Head of caudate nucleus (tissue), 42 donors: ENCODE measurements at regions not wholly inside any gene's neighbourhood (a gene's known extent, or its start where the extent isn't known, plus 50 kb on each side); places are given as distances from the start of the nearest gene placed in this dataset.
A peak's percentile ranks its signal among the peaks of the same experiment; 100 is the strongest.
"Not testable (repeated sequence)": the region's sequence is repeated elsewhere in the genome, so short reads cannot be mapped to it uniquely, and the experiment has no call there.

ENCODE experiments used
- DNase-seq, 42 donors: peaks; one replicate each; pipeline versions ENCODE4 v3.0.0 to v3.0.0-alpha.2; 2020 to 2021; ENCODE audit warnings: mixed read lengths in 7 of 42
- intact Hi-C: fragments of 100-400 bp; cut with DNase I; formaldehyde crosslinking; loops from one replicate; pipeline ENCODE4 v1.15.0; 2022

- intact Hi-C loops: no loop called here
These were observed 284.9 kb upstream of the PUDP start for GRCh38 chrX:7432901-7433300.

DNA sequence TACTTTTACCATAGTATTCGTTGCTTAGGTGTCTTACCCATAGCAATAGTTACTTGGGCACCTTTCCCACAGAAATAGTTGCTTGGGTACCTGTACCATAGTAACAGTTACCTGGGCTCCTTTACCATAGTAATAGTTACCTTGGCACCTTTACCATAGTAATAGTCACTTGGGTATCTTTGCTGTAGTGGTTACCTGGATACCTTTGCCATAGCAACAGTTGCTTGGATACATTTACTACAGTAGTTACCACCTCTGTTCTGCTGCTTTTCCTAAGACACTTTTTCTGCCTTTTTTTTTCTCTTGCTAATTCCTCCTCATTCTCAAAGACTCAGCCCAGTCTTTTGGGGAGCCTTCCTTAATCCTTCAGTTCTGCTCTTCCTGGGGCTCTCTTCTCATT is 272.8 kb upstream of the PUDP start:
- intact Hi-C loops: no loop called here
- DNase-seq: peak in 10 of 42 donors; percentile 1 to 66 (median 18)

More at GRCh38 chrX:7432901-7433300, 284.9 kb upstream of the PUDP start:
- no peak for DNase-seq

DNA sequence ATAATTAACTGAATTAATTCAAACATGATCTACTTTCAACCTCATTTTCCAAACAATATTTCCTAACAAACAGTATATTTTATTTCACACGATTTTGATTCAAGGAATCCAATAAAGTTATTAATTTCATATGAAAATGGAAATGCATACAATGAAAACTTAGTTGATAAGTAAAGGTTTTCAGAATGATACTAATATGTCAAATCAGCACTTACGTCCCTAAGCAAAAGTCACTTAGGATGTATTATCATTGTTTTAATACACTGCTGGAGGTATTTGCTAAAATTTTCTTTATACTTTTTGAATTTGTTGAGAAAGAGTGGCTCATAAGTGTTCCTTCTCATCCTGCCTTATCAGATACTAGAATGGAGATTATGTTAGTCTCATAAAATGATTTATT is 266.8 kb upstream of the PUDP start:
- DNase-seq: no peak
- intact Hi-C loops: no loop called here

DNA sequence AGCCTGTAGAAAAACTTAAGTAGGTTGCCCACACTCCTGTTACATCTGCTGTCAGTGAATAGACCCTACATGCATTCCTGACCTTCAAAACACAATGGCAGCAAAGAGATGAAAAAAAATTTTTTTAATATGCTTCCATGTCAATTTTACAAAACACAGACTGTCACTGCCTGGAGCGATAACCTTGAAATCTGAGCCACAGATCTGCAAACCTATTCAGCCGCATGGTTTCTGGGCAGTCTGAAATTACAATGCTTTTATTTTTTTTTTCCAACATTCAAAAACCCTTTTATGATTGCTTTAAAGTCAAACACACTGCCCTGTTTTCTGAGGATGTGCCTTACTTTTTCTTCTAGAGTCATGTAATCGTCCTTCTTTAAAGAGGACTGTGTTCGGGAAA is 264.9 kb upstream of the PUDP start:
- intact Hi-C loops: no loop called here
- DNase-seq: no peak

DNA sequence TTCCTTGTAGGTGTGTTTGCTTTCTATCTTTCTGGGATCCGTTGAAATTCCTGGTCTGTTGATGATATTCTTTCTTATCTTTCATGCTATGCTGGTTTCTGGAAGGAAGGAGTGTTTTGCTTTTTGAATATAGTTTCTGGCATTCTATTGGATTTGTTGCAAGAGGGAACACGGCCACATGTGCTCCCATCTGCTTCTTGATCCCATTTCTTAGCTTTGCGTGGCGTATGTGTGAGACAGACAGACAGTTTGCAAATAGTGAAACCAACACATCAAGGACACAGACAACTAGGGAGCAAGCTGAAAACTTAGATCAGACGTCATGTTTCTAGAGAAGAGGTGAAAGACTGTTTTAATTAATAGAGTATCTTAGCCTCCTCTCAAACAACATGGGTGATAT is 261.9 kb upstream of the PUDP start:
- no peak for DNase-seq
- intact Hi-C loops: no loop called here

DNA sequence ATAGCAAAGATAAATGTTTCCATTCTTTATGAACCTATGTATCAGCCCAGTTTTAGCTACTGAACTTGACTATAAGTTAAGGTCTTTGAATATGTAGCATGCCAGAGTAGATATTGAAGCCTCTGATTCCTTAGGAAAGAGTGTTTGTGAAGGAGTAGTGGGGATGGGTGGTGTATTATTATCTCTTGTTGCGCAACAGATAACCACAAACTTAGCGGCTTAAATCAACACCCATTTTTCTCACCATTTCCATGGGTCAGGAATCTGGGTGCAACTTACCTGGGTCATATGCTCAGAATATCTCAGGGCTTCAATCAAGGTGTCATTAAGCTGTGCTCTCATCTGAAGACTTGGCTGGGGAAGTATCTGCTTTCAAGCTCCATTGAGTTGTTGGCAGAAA is 251.4 kb upstream of the PUDP start:
- intact Hi-C loops: no loop called here
- DNase-seq: no peak

- DNase-seq: no peak
- intact Hi-C loops: no loop called here
These were observed 242.5 kb upstream of the PUDP start for GRCh38 chrX:7390441-7390840.

DNA sequence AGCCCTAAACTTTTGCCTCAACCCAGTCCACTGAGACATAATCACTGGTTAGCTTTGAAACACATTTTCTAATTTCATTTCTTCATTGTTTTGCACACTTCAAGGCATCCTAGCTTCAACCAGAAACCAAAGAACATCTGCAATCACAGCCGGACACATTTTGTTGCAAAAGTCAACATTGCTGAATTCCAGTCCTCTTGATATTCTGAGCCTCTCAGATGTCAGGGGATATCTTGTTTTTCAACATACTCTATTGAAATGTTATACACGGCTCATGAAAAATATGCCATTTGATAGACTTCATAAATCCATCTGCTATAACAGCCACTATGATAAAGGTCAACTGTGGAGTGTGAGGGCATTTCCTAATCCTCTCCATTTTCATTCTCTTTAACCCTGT is 241.6 kb upstream of the PUDP start:
- no peak for DNase-seq
- intact Hi-C loops: no loop called here

DNA sequence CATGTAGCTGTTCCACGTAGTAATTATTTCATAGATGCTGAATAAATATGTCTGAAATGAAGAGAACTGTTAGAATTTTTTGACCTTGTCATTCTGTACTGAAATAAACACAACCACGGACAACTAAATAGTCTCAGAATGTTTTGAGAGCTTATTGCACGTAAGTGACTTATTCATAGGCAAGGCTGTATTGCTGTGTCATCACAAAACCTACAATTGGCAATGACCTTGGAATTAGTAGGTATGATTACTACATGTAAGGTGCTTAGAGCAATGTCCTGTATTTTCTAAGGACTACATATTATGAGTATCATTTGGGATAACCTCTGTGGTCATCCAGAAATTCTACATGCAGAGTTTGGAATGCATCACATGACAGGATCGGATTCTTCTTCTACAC is 237.2 kb upstream of the PUDP start:
- intact Hi-C loops: no loop called here
- DNase-seq: no peak

GRCh38 chrX:7378406-7378805 is 230.5 kb upstream of the PUDP start:
- intact Hi-C loops: no loop called here
- no peak for DNase-seq

- intact Hi-C loops: no loop called here
- no peak for DNase-seq
These were observed 225.0 kb upstream of the PUDP start for GRCh38 chrX:7372825-7373525.

DNA sequence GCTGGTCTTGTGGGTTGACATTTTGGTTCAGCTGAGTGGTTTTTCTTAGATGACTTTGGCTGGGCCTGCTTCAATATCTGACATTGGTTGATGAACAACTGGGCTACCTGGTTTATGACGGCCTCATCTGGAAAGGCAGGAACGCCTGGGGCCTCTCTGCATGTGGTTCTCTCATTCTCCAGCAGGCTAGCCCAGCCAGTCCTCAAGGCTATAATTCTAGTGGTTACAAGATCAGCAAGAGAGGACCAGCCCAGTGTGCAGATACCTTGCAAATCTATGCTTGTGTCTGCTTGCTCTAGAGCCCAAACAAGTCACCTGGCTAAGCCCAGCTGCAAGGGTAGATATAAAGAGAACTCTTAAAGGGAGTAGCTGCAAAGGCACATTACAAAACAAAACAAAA is 214.2 kb upstream of the PUDP start:
- intact Hi-C loops: no loop called here
- DNase-seq: no peak

- intact Hi-C loops: no loop called here
- DNase-seq: no peak
These were observed 204.0 kb upstream of the PUDP start for GRCh38 chrX:7351926-7352325.

DNA sequence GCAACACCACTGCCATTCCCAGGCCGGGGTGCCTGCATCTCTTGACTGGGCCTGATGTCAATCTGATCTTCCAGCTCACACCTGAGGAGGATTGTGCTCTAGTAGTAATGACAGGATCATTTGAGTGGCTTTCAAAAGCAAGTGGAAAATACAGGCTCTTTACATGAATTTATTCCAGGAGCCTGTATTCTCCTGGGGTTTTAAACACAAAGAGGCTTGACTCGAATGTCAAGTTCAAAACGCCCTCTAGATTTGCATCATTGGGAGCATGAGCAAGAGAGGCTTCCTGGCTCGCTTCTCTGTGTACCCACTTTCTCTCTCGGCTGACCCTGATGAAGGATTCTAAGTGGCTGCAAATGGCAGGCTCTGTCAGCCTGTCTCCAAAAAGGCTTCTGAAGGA is 199.5 kb upstream of the PUDP start:
- DNase-seq: peak in 2 of 42 donors; percentile 0 to 2
- intact Hi-C loops: no loop called here

DNA sequence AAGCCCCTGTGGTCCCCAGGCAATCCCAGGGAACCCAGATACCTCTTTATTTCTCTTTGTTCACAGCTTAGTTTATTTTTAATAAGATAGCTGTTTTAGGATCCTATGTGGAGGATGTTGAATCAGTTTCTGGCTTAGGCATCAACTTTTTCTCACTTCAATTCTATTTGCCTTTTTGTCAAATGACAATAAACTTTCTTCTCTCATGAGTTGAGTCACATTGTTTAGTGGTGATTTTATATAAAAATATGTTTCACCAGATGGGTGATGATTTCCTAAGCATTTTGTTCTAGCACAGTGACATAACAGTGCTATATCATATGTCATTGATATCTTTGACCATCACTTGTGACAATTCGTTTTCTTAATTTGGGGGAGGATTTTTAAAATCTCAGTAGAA is 198.1 kb upstream of the PUDP start:
- no peak for DNase-seq

DNA sequence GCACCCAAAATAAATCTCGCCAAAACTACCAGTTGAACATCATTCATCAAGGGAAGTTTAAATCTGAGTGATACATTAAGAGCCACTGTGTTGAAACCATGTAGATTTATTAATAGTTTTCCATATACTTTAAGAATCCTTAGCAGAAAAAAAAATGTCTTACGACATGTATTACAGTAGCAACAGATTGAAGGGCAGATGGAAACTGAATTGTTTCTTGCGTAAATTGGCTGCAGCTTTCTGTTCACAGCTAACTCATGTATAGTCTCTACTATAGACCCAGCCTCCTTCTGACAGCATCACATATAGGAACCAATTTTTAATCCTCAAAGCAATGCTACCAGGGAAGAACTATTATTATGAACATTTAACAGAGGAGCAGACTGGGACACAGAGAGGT is 195.2 kb upstream of the PUDP start:
- DNase-seq: no peak
- intact Hi-C loops: no loop called here

More for the DNA sequence above, 198.1 kb upstream of the PUDP start:
- intact Hi-C loops: no loop called here

DNA sequence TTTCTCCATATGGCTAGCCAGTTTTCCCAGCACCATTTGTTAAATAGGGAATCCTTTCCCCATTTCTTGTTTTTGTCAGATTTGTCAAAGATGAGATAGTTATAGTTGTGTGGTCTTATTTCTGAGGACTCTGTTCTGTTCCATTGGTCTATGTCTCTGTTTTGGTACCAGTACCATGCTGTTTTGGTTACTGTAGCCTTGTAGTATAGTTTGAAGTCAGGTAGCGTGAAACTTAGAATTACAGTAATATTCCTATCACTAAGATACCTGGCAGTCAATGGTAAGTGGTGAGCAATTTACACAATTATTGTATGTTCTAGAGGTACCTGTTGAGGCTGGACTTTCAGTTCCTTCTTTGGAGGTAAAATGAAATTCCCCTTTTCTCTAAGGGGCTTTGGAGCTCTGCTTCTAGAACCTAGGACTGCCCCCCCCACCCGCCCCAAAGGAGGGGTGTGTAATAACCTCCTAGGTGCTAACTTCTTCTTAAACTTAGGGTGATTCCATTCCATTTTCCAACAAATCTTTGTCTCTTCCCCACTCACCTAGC is 187.9 kb upstream of the PUDP start:
- DNase-seq, intact Hi-C loops: not testable (repeated sequence)

- intact Hi-C loops: no loop called here
- no peak for DNase-seq
These were observed 186.4 kb upstream of the PUDP start for GRCh38 chrX:7334253-7334935.

- peak in 5 of 42 donors; percentile 2 to 43 (median 30) for DNase-seq
- intact Hi-C loops: no loop called here
These were observed 183.2 kb upstream of the PUDP start for GRCh38 chrX:7330971-7331746.

- intact Hi-C loops: no loop called here
- no peak for DNase-seq
These were observed 182.6 kb upstream of the PUDP start for GRCh38 chrX:7330556-7330955.
